AG10803 (cell line): ENCODE measurements at regions not wholly inside any gene's neighbourhood (a gene's known extent, or its start where the extent isn't known, plus 50 kb on each side); places are given as distances from the start of the nearest gene placed in this dataset.
"Not testable (repeated sequence)": the region's sequence is repeated elsewhere in the genome, so short reads cannot be mapped to it uniquely, and the experiment has no call there.

Source experiments
- DNase-seq: peaks from one replicate; pipeline ENCODE4 v3.0.0; 2010; ENCODE audit warnings: low read depth
- H3K4me3 ChIP-seq: 2 replicates; pipeline ENCODE4 v1.5.1; 2011; ENCODE audit warnings: mild to moderate bottlenecking, low read length, control low read depth
- CTCF ChIP-seq: conservative IDR thresholded peaks from 2 replicates; pipeline ENCODE4 v1.5.1; 2011; ENCODE audit warnings: mild to moderate bottlenecking, low read length, control low read depth, inconsistent platforms

GRCh38 chr6:157727629-157728182, 95.3 kb upstream of the SNX9 start:
- no peak for TF ChIP-seq CTCF
- no peak overlapping the region for H3K4me3 ChIP-seq
- no peak for DNase-seq

GRCh38 chr6:157728183-157728881, 94.7 kb upstream of the SNX9 start:
- DNase-seq = no peak
- H3K4me3 ChIP-seq = no peak overlapping the region
- TF ChIP-seq CTCF = no peak

- no peak for DNase-seq
- no peak for TF ChIP-seq CTCF
- H3K4me3 ChIP-seq = no peak overlapping the region
These were observed 91.8 kb upstream of the SNX9 start for GRCh38 chr6:157731221-157731620.

GRCh38 chr6:157732007-157732406, 91.0 kb upstream of the SNX9 start:
- TF ChIP-seq CTCF = no peak
- DNase-seq = no peak
- no peak overlapping the region for H3K4me3 ChIP-seq

GRCh38 chr6:157732416-157733161, 90.5 kb upstream of the SNX9 start:
- no peak for TF ChIP-seq CTCF
- no peak for DNase-seq
- H3K4me3 ChIP-seq = no peak overlapping the region

GRCh38 chr6:157736555-157736954, 86.5 kb upstream of the SNX9 start:
- not testable (repeated sequence) for H3K4me3 ChIP-seq, DNase-seq

- no peak for TF ChIP-seq CTCF
- no peak for DNase-seq
- H3K4me3 ChIP-seq = no peak overlapping the region
These were observed 81.6 kb upstream of the SNX9 start for GRCh38 chr6:157741321-157741947.
